ENCODE measurements at regions not wholly inside any gene's neighbourhood (a gene's known extent, or its start where the extent isn't known, plus 50 kb on each side); places are given as distances from the start of the nearest gene placed in this dataset.

DNA sequence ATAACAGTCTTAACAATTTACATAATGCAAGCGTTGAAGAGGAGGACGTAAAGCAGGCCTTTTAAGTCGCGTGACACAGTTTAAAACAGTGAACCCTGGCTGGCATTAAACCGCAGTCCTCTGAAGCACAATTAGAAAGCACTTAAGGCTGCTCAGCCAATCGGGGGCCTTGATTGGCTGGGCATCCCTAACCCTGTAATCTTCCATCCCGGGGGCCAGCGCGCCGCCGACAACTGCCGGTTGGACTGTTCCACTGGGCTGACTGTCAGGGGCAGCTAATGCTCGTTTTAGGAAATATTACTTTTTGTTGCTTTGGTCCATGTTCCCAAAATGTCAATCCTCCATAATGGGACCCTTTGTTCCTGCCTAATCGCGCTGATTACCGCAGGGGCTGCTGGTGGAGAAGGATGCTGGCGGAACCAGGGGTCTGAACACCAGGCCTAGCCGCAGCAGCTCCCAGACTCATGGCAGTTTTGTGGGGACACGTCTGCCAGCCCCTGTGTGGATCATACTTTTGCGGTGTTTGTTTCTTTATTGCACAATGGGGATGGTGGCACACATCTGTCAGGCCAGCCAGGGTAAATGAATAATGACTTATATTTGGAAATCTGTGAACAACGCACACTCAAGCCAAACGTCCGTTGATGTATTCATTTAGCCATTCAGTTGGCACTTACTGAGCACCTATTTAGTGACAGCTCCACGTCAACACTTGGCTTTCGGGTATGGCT lies 127.1 kb upstream of the SPACA7 start:
- DNase-seq (no peak), ATAC-seq (no peak)
- CTCF ChIA-PET: no interaction called here
- no peaks in the 10 kb centered on the region for H3K9me3 Mint-ChIP-seq (ENCODE audit: low read depth)
- no peaks in the 10 kb centered on the region for H3K4me1 Mint-ChIP-seq
- no peak overlapping the region for H3K27ac Mint-ChIP-seq
- H3K27me3 Mint-ChIP-seq: no peaks in the 10 kb centered on the region
- no peak overlapping the region for H3K4me3 Mint-ChIP-seq
- H3K36me3 Mint-ChIP-seq: no peaks in the 10 kb centered on the region

DNA sequence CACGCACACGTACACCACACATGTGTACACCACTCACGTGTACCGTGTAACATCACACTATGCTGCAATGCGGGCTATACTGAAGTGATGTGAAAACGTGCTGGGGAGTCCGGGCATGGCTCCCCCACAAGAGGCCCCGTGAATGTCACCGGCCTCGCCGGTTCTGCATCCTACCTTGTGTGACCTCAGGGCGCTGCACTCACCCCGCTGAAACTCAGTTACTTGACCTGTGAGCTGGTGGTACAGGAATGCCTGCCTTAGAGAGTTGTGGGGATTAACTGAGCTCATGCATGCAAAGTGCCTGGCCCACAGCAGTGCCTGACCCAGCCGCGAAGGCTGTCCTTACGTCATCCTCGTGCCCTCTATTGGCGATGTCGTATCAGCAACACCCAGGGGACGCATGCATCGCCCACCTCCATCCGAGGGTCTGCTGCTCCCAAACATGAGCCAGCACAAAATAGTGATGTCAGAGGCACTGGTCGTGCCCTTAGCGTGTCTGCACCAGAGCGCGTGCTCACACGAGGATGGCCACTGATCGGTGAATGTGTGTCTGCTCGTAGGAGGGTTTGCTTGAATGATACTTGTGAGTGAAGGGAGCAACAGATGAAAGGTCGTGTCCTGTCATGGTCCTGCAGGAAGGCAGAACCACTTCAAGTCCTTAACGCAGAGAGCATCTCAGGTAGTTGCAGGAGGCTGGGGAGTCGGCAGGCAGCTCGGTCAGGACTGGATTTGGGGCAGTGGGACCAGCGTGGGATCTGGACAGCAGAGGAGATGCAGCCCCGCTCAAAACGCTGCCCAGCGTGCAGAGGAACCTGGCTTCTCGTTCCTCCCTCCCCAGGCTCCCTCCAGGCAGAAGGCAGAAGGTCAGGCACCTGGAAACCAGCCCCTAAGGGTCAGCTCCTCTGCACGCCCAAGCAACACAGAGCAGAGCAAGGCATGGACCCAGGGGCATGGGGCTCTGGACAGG lies 126.2 kb upstream of the SPACA7 start:
- DNase-seq (peak; percentile 36), ATAC-seq (no peak)
- Mint-ChIP-seq H3K4me3 (no peak overlapping the region), H3K4me1 (no peaks in the 10 kb centered on the region), H3K36me3 (no peaks in the 10 kb centered on the region), H3K9me3 (ENCODE audit: low read depth) (no peaks in the 10 kb centered on the region), H3K27me3 (no peaks in the 10 kb centered on the region), H3K27ac (no peak overlapping the region)
- CTCF ChIA-PET: no interaction called here

DNA sequence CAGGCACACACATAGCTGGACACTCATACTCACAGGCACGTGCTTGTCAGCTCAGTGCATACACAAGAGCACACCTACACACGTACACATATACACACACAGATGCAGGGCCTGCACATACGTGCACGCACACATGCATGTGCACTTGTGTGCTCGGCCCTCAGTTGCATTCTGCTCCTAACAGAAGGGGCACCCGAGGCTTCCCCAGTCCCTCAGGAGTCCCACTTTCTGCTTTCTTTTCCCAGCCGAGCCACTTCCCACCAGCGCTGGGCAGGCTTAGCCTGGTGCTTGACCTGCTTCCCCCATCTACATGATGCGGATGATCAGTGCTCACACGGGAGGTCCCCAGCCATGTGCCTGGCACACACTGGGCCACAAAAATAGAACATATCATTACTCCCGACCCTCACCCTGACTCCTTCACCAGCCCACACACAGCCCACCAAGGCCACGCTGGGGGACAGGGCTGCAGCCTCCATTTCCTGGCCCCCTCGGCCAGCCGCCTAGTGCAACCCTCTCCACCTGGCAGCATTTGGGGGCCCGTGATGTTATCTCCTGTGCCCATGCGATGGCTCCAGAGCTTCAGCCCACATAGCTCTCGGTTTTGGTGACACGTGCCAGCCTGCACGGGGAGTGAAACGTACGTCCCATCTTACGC lies 125.2 kb upstream of the SPACA7 start:
- ATAC-seq (no peak), DNase-seq (peak; percentile 16)
- Mint-ChIP-seq H3K4me1 (no peaks in the 10 kb centered on the region), H3K27ac (no peak overlapping the region), H3K4me3 (no peak overlapping the region), H3K9me3 (ENCODE audit: low read depth) (no peaks in the 10 kb centered on the region), H3K27me3 (no peaks in the 10 kb centered on the region), H3K36me3 (no peaks in the 10 kb centered on the region)
- CTCF ChIA-PET: no interaction called here

DNA sequence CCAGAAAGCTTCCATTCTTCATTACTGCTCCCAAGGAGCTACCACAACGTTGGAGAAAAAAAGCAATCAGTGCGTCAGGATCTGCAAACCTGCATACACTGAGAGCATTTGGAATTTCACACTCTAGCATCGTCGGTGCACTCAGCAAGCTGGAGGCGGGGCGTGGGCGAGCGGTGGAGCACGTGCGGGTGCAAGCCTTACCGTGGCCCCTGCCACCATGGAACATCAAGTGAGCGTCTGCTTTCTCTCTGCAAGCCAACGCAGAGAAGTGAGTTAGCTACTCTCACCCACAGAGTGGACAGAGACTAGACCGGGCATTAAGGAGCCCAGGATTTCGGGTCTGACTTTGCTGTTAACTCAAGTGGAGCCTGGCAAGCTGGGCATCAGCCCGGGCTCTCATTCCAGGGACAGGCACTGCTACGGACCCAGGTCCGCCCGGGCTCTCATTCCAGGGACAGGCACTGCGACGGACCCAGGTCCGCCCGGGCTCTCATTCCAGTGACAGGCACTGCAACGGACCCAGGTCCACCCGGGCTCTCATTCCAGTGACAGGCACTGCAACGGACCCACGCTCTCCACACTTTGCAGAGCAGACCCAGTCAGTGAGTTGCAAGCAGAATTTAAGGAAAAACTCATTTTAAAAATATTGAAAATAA lies 124.1 kb upstream of the SPACA7 start:
- no peaks in the 10 kb centered on the region for H3K9me3 Mint-ChIP-seq (ENCODE audit: low read depth)
- no peaks in the 10 kb centered on the region for H3K27me3 Mint-ChIP-seq
- H3K27ac Mint-ChIP-seq: no peak overlapping the region
- DNase-seq: no peak
- CTCF ChIA-PET: no interaction called here
- H3K4me3 Mint-ChIP-seq: no peak overlapping the region
- no peaks in the 10 kb centered on the region for H3K4me1 Mint-ChIP-seq
- no peaks in the 10 kb centered on the region for H3K36me3 Mint-ChIP-seq
- ATAC-seq: no peak

DNA sequence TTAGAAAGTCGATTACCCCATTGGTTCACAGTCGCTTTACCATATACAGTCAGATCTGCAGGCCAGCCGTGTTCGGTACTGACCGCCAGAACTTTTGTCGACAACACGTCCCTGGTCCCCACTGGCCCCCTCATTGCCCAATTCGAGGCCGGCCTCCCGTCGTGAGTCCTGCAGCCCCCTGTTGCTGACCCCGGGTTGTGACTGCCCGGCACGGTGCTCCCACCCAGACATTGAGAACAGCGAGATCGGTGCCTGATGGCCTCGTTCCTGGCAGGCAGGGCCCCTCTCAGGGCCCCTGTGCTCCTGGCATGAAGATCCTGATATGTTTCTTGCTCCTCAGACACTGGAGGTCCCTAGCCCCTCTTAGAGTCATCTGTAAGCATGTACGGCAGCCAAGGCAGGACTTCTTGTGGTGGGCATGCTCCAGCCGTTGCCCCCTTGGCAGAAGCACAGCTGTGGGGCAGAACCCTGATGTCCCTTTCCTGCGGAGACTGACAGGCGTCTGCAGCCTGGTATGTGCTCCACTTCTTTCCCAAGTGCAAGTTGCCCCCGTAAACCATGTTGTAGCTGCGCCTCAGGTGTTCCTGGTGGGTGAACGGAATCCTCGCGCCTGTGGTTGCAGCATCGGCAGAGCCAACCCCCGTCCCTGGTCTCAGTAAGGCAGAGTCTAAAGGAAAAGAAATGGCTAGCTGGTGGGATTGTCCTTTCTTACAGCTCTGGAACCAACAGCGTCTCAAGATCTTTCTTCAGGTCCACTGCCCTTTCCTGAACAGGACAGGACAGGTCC lies 123.2 kb upstream of the SPACA7 start:
- Mint-ChIP-seq H3K9me3 (ENCODE audit: low read depth) (no peaks in the 10 kb centered on the region), H3K27me3 (no peaks in the 10 kb centered on the region), H3K36me3 (no peaks in the 10 kb centered on the region), H3K27ac (no peak overlapping the region), H3K4me3 (no peak overlapping the region), H3K4me1 (no peaks in the 10 kb centered on the region)
- DNase-seq: peak; percentile 16
- ATAC-seq: no peak
- CTCF ChIA-PET: no interaction called here

DNA sequence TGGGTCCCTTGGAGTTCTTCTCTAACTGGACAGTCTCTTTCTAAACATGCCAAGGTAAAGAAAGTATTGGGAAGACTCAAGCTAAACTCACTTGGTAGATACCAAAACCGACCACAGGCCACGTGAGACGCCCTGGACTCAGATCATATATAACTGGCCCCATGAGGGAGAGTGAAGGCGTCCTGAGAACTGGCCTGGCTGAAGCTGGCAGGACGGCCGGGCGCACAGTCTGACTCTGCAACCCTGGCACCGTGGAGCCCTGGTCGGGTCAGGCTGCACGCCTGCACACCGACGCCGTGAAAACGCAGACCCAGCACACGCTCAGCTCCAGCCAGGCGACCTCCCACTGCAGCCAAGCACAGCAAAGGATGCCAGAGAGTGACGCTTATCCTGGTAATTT lies 122.5 kb upstream of the SPACA7 start:
- no peak for ATAC-seq
- no peaks in the 10 kb centered on the region for H3K27me3 Mint-ChIP-seq
- no peaks in the 10 kb centered on the region for H3K36me3 Mint-ChIP-seq
- H3K27ac Mint-ChIP-seq: no peak overlapping the region
- H3K9me3 Mint-ChIP-seq (ENCODE audit: low read depth): no peaks in the 10 kb centered on the region
- H3K4me1 Mint-ChIP-seq: no peaks in the 10 kb centered on the region
- H3K4me3 Mint-ChIP-seq: no peak overlapping the region
- DNase-seq: peak; percentile 22
- CTCF ChIA-PET: no interaction called here

DNA sequence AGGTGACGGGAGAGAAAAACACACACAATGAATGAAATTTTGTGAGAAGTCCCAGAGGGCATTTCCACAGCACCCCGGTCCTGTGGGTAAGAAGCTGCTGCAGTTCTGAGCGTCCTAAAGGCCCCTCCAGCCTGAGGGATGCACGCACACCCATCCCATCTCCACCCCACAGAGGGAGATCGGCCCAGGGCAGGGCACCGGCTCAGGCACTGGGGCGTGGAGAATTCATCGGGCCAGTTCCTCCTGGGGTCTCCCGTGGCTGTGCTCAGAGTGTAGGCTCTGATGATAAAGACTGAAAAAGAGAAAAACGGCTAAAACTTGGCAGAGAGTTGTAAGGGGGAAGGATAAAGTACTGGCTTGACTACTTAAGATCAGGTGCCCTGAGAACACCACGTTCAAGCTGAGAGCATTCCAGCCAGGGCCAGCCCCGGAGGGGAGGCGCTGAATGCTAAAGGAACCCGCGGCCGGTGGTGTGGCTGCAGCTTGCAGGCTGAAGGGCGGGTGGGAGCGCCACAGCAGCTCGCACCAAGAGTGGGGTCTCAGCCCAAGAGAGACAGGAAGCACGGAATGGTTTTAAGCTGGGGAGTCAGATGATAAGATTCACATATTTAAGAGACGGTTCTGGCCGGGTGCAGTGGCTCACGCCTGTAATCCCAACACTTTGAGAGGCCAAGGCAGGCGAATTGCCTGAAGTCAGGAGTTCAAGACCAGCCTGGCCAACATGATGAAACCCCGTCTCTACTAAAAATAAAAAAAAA lies 121.9 kb upstream of the SPACA7 start:
- no peaks in the 10 kb centered on the region for H3K4me1 Mint-ChIP-seq
- CTCF ChIA-PET: no interaction called here
- H3K36me3 Mint-ChIP-seq: no peaks in the 10 kb centered on the region
- no peaks in the 10 kb centered on the region for H3K9me3 Mint-ChIP-seq (ENCODE audit: low read depth)
- ATAC-seq (no peak), DNase-seq (peak; percentile 21)
- no peak overlapping the region for H3K4me3 Mint-ChIP-seq
- H3K27ac Mint-ChIP-seq: no peak overlapping the region
- no peaks in the 10 kb centered on the region for H3K27me3 Mint-ChIP-seq

DNA sequence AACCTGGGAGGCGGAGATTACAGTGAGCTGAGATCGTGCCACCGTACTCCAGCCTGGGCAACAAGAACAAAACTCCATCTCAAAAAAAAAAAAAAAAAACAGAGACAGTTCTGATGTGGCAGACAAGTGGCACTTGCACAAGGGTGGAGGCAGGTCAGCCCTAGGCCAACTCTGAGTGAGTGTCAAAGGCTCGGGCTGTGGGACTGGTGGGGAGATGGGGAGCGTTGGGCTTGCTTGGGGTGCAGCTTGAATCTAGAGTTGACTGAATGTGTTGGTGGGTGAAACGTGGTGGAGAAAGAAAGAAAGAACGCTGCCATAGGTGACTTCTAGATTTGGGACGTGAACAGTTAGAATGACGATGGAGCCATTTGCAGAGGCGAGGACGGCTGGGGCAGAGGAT lies 121.3 kb upstream of the SPACA7 start:
- CTCF ChIA-PET: no interaction called here
- Mint-ChIP-seq H3K4me1 (no peaks in the 10 kb centered on the region), H3K36me3 (no peaks in the 10 kb centered on the region), H3K4me3 (no peak overlapping the region), H3K9me3 (ENCODE audit: low read depth) (no peaks in the 10 kb centered on the region), H3K27me3 (no peaks in the 10 kb centered on the region), H3K27ac (no peak overlapping the region)
- DNase-seq: no peak
- ATAC-seq: no peak

DNA sequence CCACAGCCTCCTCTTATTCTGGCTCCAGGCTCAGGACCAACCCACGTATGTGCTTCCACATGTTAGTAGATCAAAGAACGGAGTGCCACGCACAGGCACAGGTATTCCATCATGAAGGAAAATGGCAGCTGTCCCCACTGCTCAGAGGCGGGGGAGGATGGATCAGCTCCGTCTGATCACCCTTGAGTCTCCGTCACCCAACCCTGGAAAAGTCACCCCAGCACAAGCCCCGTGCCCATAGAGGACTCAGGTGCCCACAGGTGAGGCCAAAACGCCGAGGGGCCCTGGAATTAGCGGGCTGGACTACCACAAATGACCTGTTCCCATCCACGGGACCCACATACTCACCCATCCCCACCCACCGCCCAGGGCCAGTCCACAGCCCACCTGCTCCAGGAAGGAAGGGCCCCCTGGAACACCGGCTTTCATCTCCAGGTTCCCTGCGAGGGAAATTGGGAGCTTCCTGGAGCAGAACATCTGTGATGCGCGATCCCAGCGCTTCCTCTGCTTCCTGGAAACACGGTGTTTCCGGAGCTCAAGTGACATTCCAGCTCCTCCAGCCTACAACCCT lies 120.5 kb upstream of the SPACA7 start:
- H3K9me3 Mint-ChIP-seq (ENCODE audit: low read depth): no peaks in the 10 kb centered on the region
- ATAC-seq (no peak), DNase-seq (peak; percentile 16)
- no peak overlapping the region for H3K4me3 Mint-ChIP-seq
- CTCF ChIA-PET: no interaction called here
- no peaks in the 10 kb centered on the region for H3K27me3 Mint-ChIP-seq
- no peaks in the 10 kb centered on the region for H3K36me3 Mint-ChIP-seq
- no peak overlapping the region for H3K27ac Mint-ChIP-seq
- no peaks in the 10 kb centered on the region for H3K4me1 Mint-ChIP-seq

DNA sequence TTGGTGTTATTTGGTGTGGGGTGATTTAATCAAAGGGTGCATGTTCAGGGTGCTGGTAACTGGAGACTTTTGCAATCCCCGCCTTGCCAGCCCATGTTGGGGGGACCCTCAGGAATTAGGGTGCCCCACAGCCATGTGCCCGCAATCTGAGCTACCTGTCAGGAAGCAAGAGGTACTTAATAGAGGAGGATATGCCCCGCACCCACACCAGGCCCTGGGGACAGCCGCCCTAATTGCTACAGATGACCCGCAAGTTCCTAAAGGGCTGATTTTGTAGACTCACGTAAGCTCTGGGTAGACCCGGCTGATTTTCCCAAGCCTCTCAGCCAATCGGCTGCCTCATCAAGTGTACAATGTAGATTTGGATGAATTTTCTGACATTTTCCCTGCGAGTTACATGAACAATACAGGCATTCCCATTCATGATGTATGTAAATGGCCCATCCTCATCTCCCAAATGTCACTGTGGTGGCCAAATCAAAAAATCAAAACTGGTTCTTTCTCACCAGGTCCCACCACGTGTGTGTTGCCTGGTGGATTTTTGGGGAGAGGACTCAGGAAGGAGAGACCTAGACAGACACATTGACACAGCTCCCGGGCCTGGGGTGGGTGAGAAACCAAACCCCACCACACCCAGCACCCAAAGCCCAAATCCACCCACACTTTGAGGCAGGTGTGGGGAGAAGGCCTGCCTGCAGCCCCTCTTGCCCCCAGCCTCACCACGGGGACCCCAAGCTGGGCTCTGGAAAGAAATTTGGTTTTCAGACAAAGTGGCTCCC lies 119.2 kb upstream of the SPACA7 start:
- H3K4me1 Mint-ChIP-seq: no peaks in the 10 kb centered on the region
- no peaks in the 10 kb centered on the region for H3K9me3 Mint-ChIP-seq (ENCODE audit: low read depth)
- no peak overlapping the region for H3K27ac Mint-ChIP-seq
- no peaks in the 10 kb centered on the region for H3K36me3 Mint-ChIP-seq
- no peak for ATAC-seq
- peak; percentile 23 for DNase-seq
- no peak overlapping the region for H3K4me3 Mint-ChIP-seq
- CTCF ChIA-PET: no interaction called here
- H3K27me3 Mint-ChIP-seq: no peaks in the 10 kb centered on the region

DNA sequence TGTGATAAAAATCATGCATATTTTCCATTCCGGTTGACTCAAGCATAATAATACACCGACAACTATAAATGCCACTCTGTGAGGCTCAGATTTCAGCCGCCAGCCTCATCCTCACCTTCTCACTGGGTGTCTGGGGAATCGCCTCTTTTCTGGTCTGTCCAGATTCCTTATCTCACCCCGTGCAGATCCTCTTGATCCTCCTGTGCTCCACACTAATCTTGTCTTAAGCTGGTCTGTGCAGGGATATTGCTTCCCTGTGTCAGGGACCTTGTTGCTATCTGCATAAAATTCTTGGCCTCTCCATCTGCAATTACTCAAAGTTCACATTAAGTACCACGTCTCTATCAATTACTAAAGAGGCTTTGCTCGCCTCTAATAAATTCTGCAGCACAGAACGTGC lies 116.6 kb upstream of the SPACA7 start:
- no peaks in the 10 kb centered on the region for H3K27me3 Mint-ChIP-seq
- CTCF ChIA-PET: no interaction called here
- DNase-seq: no peak
- no peak overlapping the region for H3K4me3 Mint-ChIP-seq
- no peak for ATAC-seq
- H3K9me3 Mint-ChIP-seq (ENCODE audit: low read depth): no peaks in the 10 kb centered on the region
- H3K4me1 Mint-ChIP-seq: no peaks in the 10 kb centered on the region
- no peak overlapping the region for H3K27ac Mint-ChIP-seq
- no peaks in the 10 kb centered on the region for H3K36me3 Mint-ChIP-seq
